IMR-90 (cell line): ENCODE measurements at regions not wholly inside any gene's neighbourhood (a gene's known extent, or its start where the extent isn't known, plus 50 kb on each side); places are given as distances from the start of the nearest gene placed in this dataset.

Experiments
- ATAC-seq: fragments of 200-7000 bp; cut with Tn5 transposase; 2 replicates; pipeline ENCODE4 v1.9.1; 2020; ENCODE audit warnings: low read depth, mild to moderate bottlenecking, moderate library complexity
- BruUV-seq: library from RNA; stranded (reverse); fragments of 400-500 nt; replicated peaks from 2 replicates; lab custom pipeline; 2021; lab: Mats Ljungman, UMichigan
- CTCF ChIA-PET: fragments of 300-600 bp; formaldehyde crosslinking; extraction: SDS; loops from one replicate; lab custom pipeline; 2021; ENCODE audit warnings: antibody characterized with exemption; lab: Yijun Ruan, JAX
- POLR2A ChIA-PET: fragments of 300-600 bp; sonication (Branson Sonifier 250); formaldehyde crosslinking; loops from one replicate; lab custom pipeline; 2022; ENCODE audit warnings: antibody characterized with exemption; ENCODE audit not compliant: unreplicated experiment; lab: Charles Lee
- DNase-seq: peaks from one replicate; pipeline ENCODE4 v3.0.0; 2013
- H2AFZ ChIP-seq: replicated peaks from 2 replicates; pipeline ENCODE3; 2013; ENCODE audit warnings: low read length, mild to moderate bottlenecking; ENCODE audit not compliant: poor library complexity
- H2AK5ac ChIP-seq: 2 replicates; pipeline ENCODE4 v1.6.1; 2013; ENCODE audit warnings: low read depth, low read length, inconsistent platforms
- H2AK9ac ChIP-seq: replicated peaks from 2 replicates; pipeline ENCODE3; 2013; ENCODE audit warnings: mild to moderate bottlenecking, low read depth, low read length, moderate library complexity; ENCODE audit not compliant: poor library complexity
- H2BK120ac ChIP-seq: 2 replicates; pipeline ENCODE4 v1.6.1; 2013; ENCODE audit warnings: low read depth, low read length, inconsistent platforms
- H2BK15ac ChIP-seq: 3 replicates; pipeline ENCODE4 v1.6.1; 2013; ENCODE audit warnings: low read depth, low read length, inconsistent platforms
- H2BK20ac ChIP-seq: 2 replicates; pipeline ENCODE4 v1.6.1; 2013; ENCODE audit warnings: low read depth, mild to moderate bottlenecking, inconsistent platforms, low read length, moderate library complexity
- H2BK5ac ChIP-seq: 2 replicates; pipeline ENCODE4 v1.6.1; 2013; ENCODE audit warnings: mild to moderate bottlenecking, low read depth, low read length, inconsistent platforms; ENCODE audit not compliant: poor library complexity, severe bottlenecking
- H3K14ac ChIP-seq: replicated peaks from 2 replicates; pipeline ENCODE4 v1.6.1; 2013; ENCODE audit warnings: low read depth, low read length, inconsistent platforms
- H3K18ac ChIP-seq: 2 replicates; pipeline ENCODE4 v1.6.1; 2013; ENCODE audit warnings: low read depth, low read length, control low read depth
- H3K23ac ChIP-seq: 2 replicates; pipeline ENCODE4 v1.6.1; 2013; ENCODE audit warnings: low read depth, low read length, inconsistent platforms
- H3K27ac ChIP-seq: 2 replicates; pipeline ENCODE4 v1.5.1; 2013; ENCODE audit warnings: mild to moderate bottlenecking, control low read depth, low read length; ENCODE audit not compliant: insufficient read depth
- H3K27me3 ChIP-seq: 2 replicates; pipeline ENCODE4 v1.6.1; 2013; ENCODE audit warnings: low read length; ENCODE audit not compliant: control insufficient read depth, insufficient read depth
- H3K36me3 ChIP-seq: 2 replicates; pipeline ENCODE4 v1.6.1; 2013; ENCODE audit warnings: low read length, mixed read lengths; ENCODE audit not compliant: control insufficient read depth, insufficient read depth
- H3K4ac ChIP-seq: 2 replicates; pipeline ENCODE4 v1.6.1; 2013; ENCODE audit warnings: low read depth, low read length, inconsistent platforms
- H3K4me1 ChIP-seq: 2 replicates; pipeline ENCODE4 v1.6.1; 2013; ENCODE audit warnings: low read length, mixed read lengths; ENCODE audit not compliant: control insufficient read depth, insufficient read depth
- H3K4me2 ChIP-seq: 2 replicates; pipeline ENCODE4 v1.6.1; 2013; ENCODE audit warnings: low read depth, mild to moderate bottlenecking, control low read depth, low read length, moderate library complexity
- H3K4me3 ChIP-seq: 2 replicates; pipeline ENCODE4 v1.5.1; 2013; ENCODE audit warnings: low read depth, mild to moderate bottlenecking, control low read depth, low read length, moderate library complexity; ENCODE audit not compliant: insufficient read depth
- H3K56ac ChIP-seq: 2 replicates; pipeline ENCODE4 v1.6.1; 2013; ENCODE audit warnings: low read length, inconsistent platforms; ENCODE audit not compliant: insufficient read depth; ENCODE audit errors: extremely low read depth
- H3K79me1 ChIP-seq, 2 experiments: 2 replicates each; pipeline ENCODE4 v1.6.1; 2013; ENCODE audit warnings: low read length in 2 of 2, inconsistent platforms in 1 of 2, low read depth in 1 of 2
- H3K9ac ChIP-seq: 2 replicates; pipeline ENCODE4 v1.6.1; 2013; ENCODE audit warnings: low read depth, low read length, control low read depth
- H3K9me1 ChIP-seq: 2 replicates; pipeline ENCODE4 v1.6.1; 2013; ENCODE audit warnings: low read length, inconsistent platforms; ENCODE audit not compliant: insufficient read depth
- H3K9me3 ChIP-seq: 2 replicates; pipeline ENCODE4 v1.6.1; 2013; ENCODE audit warnings: low read length; ENCODE audit not compliant: control insufficient read depth, insufficient read depth
- H4K20me1 ChIP-seq: 2 replicates; pipeline ENCODE4 v1.6.1; 2013; ENCODE audit warnings: low read length, inconsistent platforms; ENCODE audit not compliant: insufficient read depth
- H4K5ac ChIP-seq: 2 replicates; pipeline ENCODE4 v1.6.1; 2013; ENCODE audit warnings: mild to moderate bottlenecking, low read depth, low read length, control low read depth
- H4K8ac ChIP-seq, 2 experiments: 2 replicates each; pipeline ENCODE4 v1.6.1; 2013; ENCODE audit warnings: low read depth in 2 of 2, low read length in 2 of 2, control low read depth in 1 of 2, inconsistent platforms in 1 of 2
- H4K91ac ChIP-seq: 2 replicates; pipeline ENCODE4 v1.6.1; 2013; ENCODE audit warnings: low read depth, low read length, inconsistent platforms; ENCODE audit not compliant: insufficient read depth
- MXI1 ChIP-seq: IDR thresholded peaks from 2 replicates; pipeline ENCODE4 v1.6.1; 2012; ENCODE audit warnings: low read depth, mild to moderate bottlenecking, low read length, moderate library complexity, borderline replicate concordance
- RCOR1 ChIP-seq: IDR thresholded peaks from 2 replicates; pipeline ENCODE4 v1.6.1; 2012; ENCODE audit warnings: mild to moderate bottlenecking, low read length, improper control_type of control experiment; ENCODE audit not compliant: insufficient replicate concordance
- USF2 ChIP-seq: fragments of 150-350 bp; IDR thresholded peaks from 2 replicates; pipeline ENCODE4 v1.6.1; 2017; ENCODE audit warnings: mild to moderate bottlenecking, antibody characterized with exemption, low read length, low read depth
- WGBS, 2 experiments: methylation state at CpG; one replicate each; pipeline versions ENCODE4 v1.1.5 to v1.1.7; 2013; ENCODE audit warnings: missing lambda C conversion rate in 2 of 2; ENCODE audit not compliant: insufficient read length in 1 of 2; ENCODE audit errors: extremely low coverage in 2 of 2; 5-methylcytosine and 5-hydroxymethylcytosine counted together
- dilution Hi-C: fragments of 300-500 bp; cut with HindIII; formaldehyde crosslinking; loops from one replicate; pipeline ENCODE4 v1.14.3; 2018; ENCODE audit warnings: low sequenced_read_pairs; ENCODE audit not compliant: unreplicated experiment
- in situ Hi-C: fragments of 300-500 bp; cut with MboI; formaldehyde crosslinking; loops from 3 replicates; pipeline ENCODE4 v1.14.3; 2019; ENCODE audit warnings: low sequenced_read_pairs, inconsistent platforms, mixed read lengths
- intact Hi-C: fragments of 100-400 bp; cut with micrococcal nuclease; formaldehyde crosslinking; loops from 2 replicates; pipeline ENCODE4 v1.10.0; 2022

DNA sequence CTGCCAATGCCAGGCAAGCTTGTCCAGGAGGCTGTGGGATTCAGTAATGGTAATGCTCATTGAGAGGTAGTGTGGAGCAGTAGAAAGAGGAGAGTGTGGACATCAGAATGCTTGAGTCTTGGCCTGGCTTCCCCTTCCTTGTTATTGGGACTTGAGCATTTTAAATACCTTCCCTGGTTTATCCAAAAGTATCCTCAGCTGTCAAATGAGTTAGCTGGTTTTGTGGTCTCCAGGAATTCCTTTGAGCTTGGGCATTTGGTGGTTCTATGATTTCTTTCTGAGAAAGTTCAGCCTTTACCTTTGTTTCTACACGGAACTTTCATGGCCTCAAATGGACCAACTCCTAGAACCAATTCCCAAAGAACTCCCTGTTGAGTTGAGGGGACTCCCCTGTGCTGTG is 264.3 kb downstream of the PTEN start:
- Histone ChIP-seq H2AK9ac (no peak overlapping the region), H3K27ac (no peak overlapping the region), H3K27me3 (no peaks in the 10 kb centered on the region), H2BK120ac (no peak overlapping the region), H3K79me1 (no peaks in the 10 kb centered on the region), H3K4me3 (no peak overlapping the region), H3K56ac (no peak overlapping the region), H2BK15ac (no peak overlapping the region), H3K4me2 (no peak overlapping the region), H4K5ac (no peak overlapping the region), H2AFZ (no peak overlapping the region), H3K23ac (no peak overlapping the region), H3K36me3 (no peaks in the 10 kb centered on the region), H3K4ac (no peak overlapping the region), H4K91ac (no peak overlapping the region), H2BK20ac (no peak overlapping the region), H4K8ac (no peak overlapping the region), H3K9ac (no peak overlapping the region), H3K4me1 (no peaks in the 10 kb centered on the region), H2AK5ac (no peak overlapping the region), H3K18ac (no peak overlapping the region), H3K9me3 (no peaks in the 10 kb centered on the region), H2BK5ac (no peak overlapping the region), H3K9me1 (no peaks in the 10 kb centered on the region), H4K20me1 (no peaks in the 10 kb centered on the region), H3K14ac (no peak overlapping the region)
- WGBS, 2 experiments: no CpG with 5 or more reads among the region's 1 CpG
- dilution Hi-C loops: no loop called here
- intact Hi-C loops: no loop called here
- ChIA-PET POLR2A (no interaction called here), CTCF (no interaction called here)
- BruUV-seq: no TSS peak
- DNase-seq: no peak
- no peak for TF ChIP-seq RCOR1
- TF ChIP-seq MXI1: no peak
- no peak for TF ChIP-seq USF2
- in situ Hi-C loops: no loop called here
- ATAC-seq: no peak
